ENCODE measurements at regions not wholly inside any gene's neighbourhood (a gene's known extent, or its start where the extent isn't known, plus 50 kb on each side); places are given as distances from the start of the nearest gene placed in this dataset.

DNA sequence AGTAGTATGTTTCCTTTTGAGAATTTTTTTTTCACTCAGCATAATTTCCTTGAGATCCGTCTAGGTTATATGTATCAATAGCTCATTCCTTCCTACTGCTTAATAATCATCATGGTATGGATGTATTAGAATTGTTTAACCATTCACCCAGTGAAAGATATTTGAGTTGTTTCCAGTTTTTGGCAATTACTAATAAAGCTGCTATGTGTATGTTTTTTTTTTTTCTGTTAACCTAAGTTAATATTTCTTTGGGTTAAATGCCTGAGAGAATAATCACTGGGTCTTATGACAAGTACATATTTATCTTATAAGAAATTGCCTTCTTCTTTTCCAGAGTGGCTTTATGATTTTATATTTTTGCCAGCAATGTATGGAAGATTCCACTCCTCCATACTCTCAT, 96.4 kb upstream of the ST6GAL2 start:
- ATAC-seq (ENCODE audit: low FRiP score in 2 of 2) (no peak), DNase-seq (no peak)
- H3K27ac ChIP-seq: no peak overlapping the region
- no peaks in the 10 kb centered on the region for H3K27me3 ChIP-seq
- no peaks in the 10 kb centered on the region for H3K9me3 ChIP-seq
- H3K4me3 ChIP-seq: no peak overlapping the region
- no peaks in the 10 kb centered on the region for H3K36me3 ChIP-seq
- TF ChIP-seq POLR2A (IDR thresholded peaks at IDR 0.05) (no peak), POLR2AphosphoS5 (IDR thresholded peaks at IDR 0.05) (no peak), EP300 (IDR thresholded peaks at IDR 0.05) (no peak)
- TF ChIP-seq, protein P1, sequence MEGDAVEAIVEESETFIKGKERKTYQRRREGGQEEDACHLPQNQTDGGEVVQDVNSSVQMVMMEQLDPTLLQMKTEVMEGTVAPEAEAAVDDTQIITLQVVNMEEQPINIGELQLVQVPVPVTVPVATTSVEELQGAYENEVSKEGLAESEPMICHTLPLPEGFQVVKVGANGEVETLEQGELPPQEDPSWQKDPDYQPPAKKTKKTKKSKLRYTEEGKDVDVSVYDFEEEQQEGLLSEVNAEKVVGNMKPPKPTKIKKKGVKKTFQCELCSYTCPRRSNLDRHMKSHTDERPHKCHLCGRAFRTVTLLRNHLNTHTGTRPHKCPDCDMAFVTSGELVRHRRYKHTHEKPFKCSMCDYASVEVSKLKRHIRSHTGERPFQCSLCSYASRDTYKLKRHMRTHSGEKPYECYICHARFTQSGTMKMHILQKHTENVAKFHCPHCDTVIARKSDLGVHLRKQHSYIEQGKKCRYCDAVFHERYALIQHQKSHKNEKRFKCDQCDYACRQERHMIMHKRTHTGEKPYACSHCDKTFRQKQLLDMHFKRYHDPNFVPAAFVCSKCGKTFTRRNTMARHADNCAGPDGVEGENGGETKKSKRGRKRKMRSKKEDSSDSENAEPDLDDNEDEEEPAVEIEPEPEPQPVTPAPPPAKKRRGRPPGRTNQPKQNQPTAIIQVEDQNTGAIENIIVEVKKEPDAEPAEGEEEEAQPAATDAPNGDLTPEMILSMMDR (IDR thresholded peaks at IDR 0.05): no peak
- no peaks in the 10 kb centered on the region for H3K4me1 ChIP-seq
- 73 to 84% methylated on average over 1 of the region's 1 CpG for WGBS, 2 donors

GRCh38 chr2:106983305-106983704, 97.3 kb upstream of the ST6GAL2 start:
- no peak overlapping the region for H3K27ac ChIP-seq

GRCh38 chr2:106988361-106988760, 102.4 kb upstream of the ST6GAL2 start:
- Histone ChIP-seq H3K27me3 (no peaks in the 10 kb centered on the region), H3K9me3 (no peaks in the 10 kb centered on the region), H3K36me3 (no peaks in the 10 kb centered on the region), H3K27ac (no peak overlapping the region), H3K4me1 (no peaks in the 10 kb centered on the region), H3K4me3 (no peak overlapping the region)
- TF ChIP-seq EP300 (IDR thresholded peaks at IDR 0.05) (no peak), POLR2A (IDR thresholded peaks at IDR 0.05) (no peak)
- TF ChIP-seq, protein P1 (IDR thresholded peaks at IDR 0.05): no peak
- 74 to 84% methylated on average over 1 of the region's 1 CpG for WGBS, 2 donors
- ATAC-seq (ENCODE audit: low FRiP score in 2 of 2) (no peak), DNase-seq (no peak)

More at GRCh38 chr2:106983305-106983704, 97.3 kb upstream of the ST6GAL2 start:
- Histone ChIP-seq H3K36me3 (no peaks in the 10 kb centered on the region), H3K4me1 (no peaks in the 10 kb centered on the region), H3K9me3 (no peaks in the 10 kb centered on the region), H3K27me3 (no peaks in the 10 kb centered on the region), H3K4me3 (no peak overlapping the region)
- TF ChIP-seq POLR2A (IDR thresholded peaks at IDR 0.05) (no peak), POLR2AphosphoS5 (IDR thresholded peaks at IDR 0.05) (no peak), EP300 (IDR thresholded peaks at IDR 0.05) (no peak)
- TF ChIP-seq, protein P1 (IDR thresholded peaks at IDR 0.05): no peak
- no peak for DNase-seq
- WGBS, 2 donors: 84 to 91% methylated on average over 4 of the region's 4 CpGs
- ATAC-seq (ENCODE audit: low FRiP score in 2 of 2): no peak

GRCh38 chr2:106990297-106990696, 104.3 kb upstream of the ST6GAL2 start:
- no peak overlapping the region for H3K27ac ChIP-seq
- no peaks in the 10 kb centered on the region for H3K9me3 ChIP-seq
- H3K27me3 ChIP-seq: no peaks in the 10 kb centered on the region
- H3K4me1 ChIP-seq: no peaks in the 10 kb centered on the region
- TF ChIP-seq EP300 (IDR thresholded peaks at IDR 0.05): no peak
- TF ChIP-seq POLR2A (IDR thresholded peaks at IDR 0.05): no peak
- TF ChIP-seq POLR2AphosphoS5 (IDR thresholded peaks at IDR 0.05): no peak
- TF ChIP-seq, protein P1 (IDR thresholded peaks at IDR 0.05): no peak
- ATAC-seq (ENCODE audit: low FRiP score in 2 of 2): no peak
- H3K36me3 ChIP-seq: no peaks in the 10 kb centered on the region
- H3K4me3 ChIP-seq: no peak overlapping the region
- DNase-seq: no peak
- 60 to 71% methylated on average over 3 of the region's 3 CpGs for WGBS, 2 donors

DNA sequence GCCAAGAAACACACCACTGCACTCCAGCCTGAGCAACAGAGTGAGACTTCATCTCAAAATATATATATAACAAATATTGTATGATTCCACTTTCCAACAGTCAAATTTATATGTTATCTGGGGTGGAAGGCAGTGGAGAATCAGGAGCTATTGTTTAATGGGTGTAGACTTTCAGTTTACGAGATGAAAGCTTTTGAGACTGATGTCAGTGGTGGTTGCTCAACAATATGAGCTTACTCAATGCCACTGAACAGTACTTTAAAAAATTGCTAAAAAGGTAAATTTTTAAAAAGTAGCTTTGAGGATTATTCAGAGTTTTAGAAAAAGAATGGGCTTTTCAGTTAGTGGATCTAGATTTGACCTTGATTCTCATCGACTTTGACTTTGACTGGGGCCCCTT, 105.9 kb upstream of the ST6GAL2 start:
- no peak overlapping the region for H3K4me3 ChIP-seq
- H3K27me3 ChIP-seq: no peaks in the 10 kb centered on the region
- H3K9me3 ChIP-seq: no peaks in the 10 kb centered on the region
- ATAC-seq (ENCODE audit: low FRiP score in 2 of 2): no peak
- H3K36me3 ChIP-seq: no peaks in the 10 kb centered on the region
- H3K4me1 ChIP-seq: no peaks in the 10 kb centered on the region
- H3K27ac ChIP-seq: no peak overlapping the region
- no peak for TF ChIP-seq POLR2AphosphoS5 (IDR thresholded peaks at IDR 0.05)
- TF ChIP-seq, protein P1 (IDR thresholded peaks at IDR 0.05): no peak
- TF ChIP-seq EP300 (IDR thresholded peaks at IDR 0.05): no peak
- no peak for TF ChIP-seq POLR2A (IDR thresholded peaks at IDR 0.05)
- DNase-seq: no peak
- WGBS, 2 donors: 86 to 89% methylated on average over 2 of the region's 2 CpGs

Measured in upper lobe of left lung (tissue), 6 donors.